ENCODE measurements at regions not wholly inside any gene's neighbourhood (a gene's known extent, or its start where the extent isn't known, plus 50 kb on each side); places are given as distances from the start of the nearest gene placed in this dataset.
"Not testable (repeated sequence)": the region's sequence is repeated elsewhere in the genome, so short reads cannot be mapped to it uniquely, and the experiment has no call there.

- Histone ChIP-seq H3K27me3 (ENCODE audit: insufficient read depth, low read depth, severe bottlenecking) (peaks cover 68% of the 10 kb centered on the region), H3K4me3 (ENCODE audit: low read depth, low read length) (no peak overlapping the region), H3K27ac (no peak overlapping the region), H3K9me3 (ENCODE audit: severe bottlenecking) (peaks cover 3% of the 10 kb centered on the region), H3K36me3 (no peaks in the 10 kb centered on the region)
- DNase-seq: no peak
- no peak for TF ChIP-seq CTCF (IDR thresholded peaks at IDR 0.05; ENCODE audit: low read depth, low read length)
These were observed 83.3 kb upstream of the C16orf82 start for GRCh38 chr16:26983426-26983825.

GRCh38 chr16:26985100-26986065 is 81.3 kb upstream of the C16orf82 start:
- Histone ChIP-seq H3K27me3 (ENCODE audit: insufficient read depth, low read depth, severe bottlenecking) (peaks cover 82% of the 10 kb centered on the region), H3K9me3 (ENCODE audit: severe bottlenecking) (peaks cover 3% of the 10 kb centered on the region), H3K36me3 (no peaks in the 10 kb centered on the region), H3K27ac (no peak overlapping the region), H3K4me3 (ENCODE audit: low read depth, low read length) (no peak overlapping the region)
- DNase-seq: no peak
- TF ChIP-seq CTCF (IDR thresholded peaks at IDR 0.05; ENCODE audit: low read depth, low read length): no peak

GRCh38 chr16:26987597-26988010 is 79.1 kb upstream of the C16orf82 start:
- H3K27ac ChIP-seq: no peak overlapping the region
- no peak overlapping the region for H3K4me3 ChIP-seq (ENCODE audit: low read depth, low read length)
- no peak for DNase-seq
- no peak for TF ChIP-seq CTCF (IDR thresholded peaks at IDR 0.05; ENCODE audit: low read depth, low read length)
- no peaks in the 10 kb centered on the region for H3K9me3 ChIP-seq (ENCODE audit: severe bottlenecking)
- H3K36me3 ChIP-seq: no peaks in the 10 kb centered on the region
- peaks cover 77% of the 10 kb centered on the region for H3K27me3 ChIP-seq (ENCODE audit: insufficient read depth, low read depth, severe bottlenecking)

- H3K4me3 ChIP-seq (ENCODE audit: low read depth, low read length): no peak overlapping the region
- H3K27ac ChIP-seq: no peak overlapping the region
- no peaks in the 10 kb centered on the region for H3K9me3 ChIP-seq (ENCODE audit: severe bottlenecking)
- TF ChIP-seq CTCF (IDR thresholded peaks at IDR 0.05; ENCODE audit: low read depth, low read length): no peak
- H3K27me3 ChIP-seq (ENCODE audit: insufficient read depth, low read depth, severe bottlenecking): peaks cover 75% of the 10 kb centered on the region
- H3K36me3 ChIP-seq: no peaks in the 10 kb centered on the region
- no peak for DNase-seq
These were observed 78.5 kb upstream of the C16orf82 start for GRCh38 chr16:26988186-26988585.

GRCh38 chr16:26990384-26991120 is 76.2 kb upstream of the C16orf82 start:
- peaks cover 82% of the 10 kb centered on the region for H3K27me3 ChIP-seq (ENCODE audit: insufficient read depth, low read depth, severe bottlenecking)
- not testable (repeated sequence) for H3K27ac ChIP-seq; H3K4me3 ChIP-seq (ENCODE audit: low read depth, low read length); DNase-seq; H3K36me3 ChIP-seq; H3K9me3 ChIP-seq (ENCODE audit: severe bottlenecking)

- Histone ChIP-seq H3K27ac (no peak overlapping the region), H3K27me3 (ENCODE audit: insufficient read depth, low read depth, severe bottlenecking) (peaks cover 82% of the 10 kb centered on the region), H3K36me3 (no peaks in the 10 kb centered on the region), H3K9me3 (ENCODE audit: severe bottlenecking) (peaks cover 19% of the 10 kb centered on the region), H3K4me3 (ENCODE audit: low read depth, low read length) (no peak overlapping the region)
- DNase-seq: peak; percentile 45
- TF ChIP-seq CTCF (IDR thresholded peaks at IDR 0.05; ENCODE audit: low read depth, low read length): no peak
These were observed 73.9 kb upstream of the C16orf82 start for GRCh38 chr16:26992666-26993349.

Data from WERI-Rb-1 (cell line).